Hepatic stellate cell (primary cell): ENCODE measurements at regions not wholly inside any gene's neighbourhood (a gene's known extent, or its start where the extent isn't known, plus 50 kb on each side); places are given as distances from the start of the nearest gene placed in this dataset.
"Not testable (repeated sequence)": the region's sequence is repeated elsewhere in the genome, so short reads cannot be mapped to it uniquely, and the experiment has no call there.

Source experiments
- DNase-seq: peaks from one replicate; pipeline ENCODE4 v3.0.0; 2011; ENCODE audit warnings: low spot score

- no peak for DNase-seq
These were observed 108.3 kb upstream of the CPSF6 start for GRCh38 chr12:69131077-69131476.

- no peak for DNase-seq
These were observed 102.3 kb upstream of the CPSF6 start for GRCh38 chr12:69136931-69137613.

GRCh38 chr12:69141074-69141473 lies 98.3 kb upstream of the CPSF6 start:
- no peak for DNase-seq

GRCh38 chr12:69149270-69149669 lies 90.1 kb upstream of the CPSF6 start:
- DNase-seq = no peak

- no peak for DNase-seq
These were observed 89.1 kb upstream of the CPSF6 start for GRCh38 chr12:69150083-69150795.

DNA sequence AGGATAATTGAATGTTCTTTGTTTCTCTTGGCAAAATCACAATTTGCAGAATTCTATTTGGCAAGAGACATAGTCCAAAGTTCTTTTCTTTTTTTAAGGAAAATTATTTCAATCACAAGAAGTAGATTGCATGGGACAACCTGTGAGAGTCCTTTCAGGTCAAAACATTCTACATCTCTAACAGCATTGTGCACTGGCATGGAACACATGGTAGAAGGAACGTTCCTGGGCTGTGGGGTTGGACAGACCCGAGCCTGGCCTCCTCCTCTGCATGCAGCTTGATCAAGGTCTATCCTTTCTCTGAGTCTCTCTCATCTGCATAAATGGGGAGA lies 88.6 kb upstream of the CPSF6 start:
- DNase-seq = no peak

DNA sequence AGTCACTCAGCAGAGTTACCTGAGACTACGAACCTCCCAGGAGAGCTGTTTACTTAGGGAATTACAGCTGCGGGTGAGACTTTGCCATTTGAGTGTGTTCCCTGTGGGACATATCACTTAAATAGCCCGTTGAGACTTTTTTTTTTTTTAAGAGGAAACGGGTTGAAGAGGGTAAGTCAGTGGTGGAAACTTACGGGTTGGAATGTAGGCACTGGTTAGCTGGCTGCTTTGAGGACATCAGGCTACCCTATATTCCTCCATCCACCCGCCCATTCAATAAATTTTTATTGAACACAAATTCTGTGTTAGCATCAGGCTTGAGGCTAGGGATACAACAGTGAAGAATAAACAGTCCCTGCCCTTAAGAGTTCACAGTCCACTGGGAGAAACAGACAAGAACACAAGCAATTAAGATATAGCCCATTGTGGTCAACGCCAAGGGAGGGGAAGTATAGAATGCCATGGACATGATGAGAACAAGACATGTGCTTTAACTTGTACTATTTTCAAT lies 88.1 kb upstream of the CPSF6 start:
- no peak for DNase-seq

GRCh38 chr12:69154585-69155363 lies 84.6 kb upstream of the CPSF6 start:
- peak; percentile 32 for DNase-seq

DNA sequence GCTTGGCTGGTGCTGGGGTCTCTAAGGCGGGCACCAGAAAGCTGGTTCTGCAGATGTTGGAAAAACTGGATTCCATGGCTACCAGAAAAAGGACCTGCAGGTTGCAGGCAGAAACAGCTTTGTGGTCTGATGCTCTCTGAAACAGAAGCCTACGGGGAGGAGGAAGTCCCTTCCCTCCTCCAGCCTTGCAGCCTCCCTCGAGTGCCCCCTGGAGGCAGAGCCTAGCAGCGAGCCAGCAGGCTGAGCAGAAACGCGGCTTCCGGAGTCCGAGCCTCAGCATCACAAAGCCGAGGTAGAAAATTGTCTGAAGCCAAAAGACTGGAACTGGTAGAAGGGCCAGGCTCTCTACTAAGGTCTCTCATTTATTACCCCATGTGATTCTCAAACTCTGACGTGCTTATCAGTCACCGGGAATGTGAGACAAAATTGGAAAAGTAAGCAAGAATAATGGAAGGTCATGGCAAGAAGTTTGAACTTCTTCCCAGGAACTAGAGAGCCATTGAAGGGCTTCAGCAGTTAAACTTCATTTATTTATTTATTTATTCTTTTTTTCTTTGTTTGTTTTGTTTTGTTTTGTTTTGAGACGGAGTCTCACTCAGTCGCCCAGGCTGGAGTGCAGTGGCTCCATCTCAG lies 82.2 kb upstream of the CPSF6 start:
- peak; percentile 72 for DNase-seq

GRCh38 chr12:69161829-69162228 lies 77.5 kb upstream of the CPSF6 start:
- DNase-seq = no peak

- no peak for DNase-seq
These were observed 75.5 kb upstream of the CPSF6 start for GRCh38 chr12:69163681-69164362.

DNA sequence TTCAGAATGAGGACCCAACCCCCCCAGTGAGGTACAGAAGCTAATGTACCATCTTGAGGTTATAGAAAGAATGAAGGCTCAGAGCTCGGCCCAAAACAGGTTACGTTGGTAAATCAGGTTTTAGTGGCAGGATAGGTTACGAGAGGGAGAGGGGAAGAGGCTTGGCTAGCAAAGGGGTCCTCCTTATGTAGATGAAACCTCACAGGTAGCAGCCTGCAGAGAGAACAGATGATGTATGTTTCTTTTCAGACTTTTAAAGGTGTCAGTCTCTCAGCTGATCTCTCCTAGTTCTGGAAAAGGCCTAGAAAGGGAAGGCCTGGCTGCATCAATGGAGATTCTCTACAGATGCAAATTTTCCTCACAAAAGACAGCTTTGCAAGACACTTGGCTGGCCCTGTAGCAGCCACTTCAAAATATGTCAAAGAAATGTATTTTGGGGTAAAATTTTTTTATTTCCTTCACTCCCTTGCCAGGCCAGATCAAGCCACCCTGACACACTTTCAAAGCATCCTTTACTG lies 71.7 kb upstream of the CPSF6 start:
- DNase-seq = no peak

DNA sequence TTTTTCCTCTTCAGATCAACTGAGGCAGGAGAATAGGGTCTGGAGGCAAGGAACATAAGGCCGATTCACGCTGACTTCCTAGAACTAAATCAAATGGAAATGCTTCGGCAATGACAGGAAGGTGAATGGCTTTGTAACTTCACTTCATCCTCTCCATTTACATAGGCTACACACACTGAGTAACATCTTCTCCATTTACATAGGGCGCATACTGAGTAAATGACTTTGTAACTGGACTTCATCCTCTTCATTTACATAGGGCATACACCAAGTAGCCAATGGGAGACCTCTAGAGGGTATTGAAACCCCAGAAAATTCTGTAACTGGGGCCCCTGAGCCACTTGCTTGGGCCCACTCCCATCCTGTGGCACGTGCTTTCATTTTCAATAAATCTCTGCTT lies 71.0 kb upstream of the CPSF6 start:
- DNase-seq = no peak

GRCh38 chr12:69168828-69169227 lies 70.5 kb upstream of the CPSF6 start:
- no peak for DNase-seq

GRCh38 chr12:69170293-69170692 lies 69.1 kb upstream of the CPSF6 start:
- DNase-seq = no peak

GRCh38 chr12:69171881-69172280 lies 67.5 kb upstream of the CPSF6 start:
- DNase-seq = no peak

GRCh38 chr12:69172491-69172890 lies 66.9 kb upstream of the CPSF6 start:
- no peak for DNase-seq

DNA sequence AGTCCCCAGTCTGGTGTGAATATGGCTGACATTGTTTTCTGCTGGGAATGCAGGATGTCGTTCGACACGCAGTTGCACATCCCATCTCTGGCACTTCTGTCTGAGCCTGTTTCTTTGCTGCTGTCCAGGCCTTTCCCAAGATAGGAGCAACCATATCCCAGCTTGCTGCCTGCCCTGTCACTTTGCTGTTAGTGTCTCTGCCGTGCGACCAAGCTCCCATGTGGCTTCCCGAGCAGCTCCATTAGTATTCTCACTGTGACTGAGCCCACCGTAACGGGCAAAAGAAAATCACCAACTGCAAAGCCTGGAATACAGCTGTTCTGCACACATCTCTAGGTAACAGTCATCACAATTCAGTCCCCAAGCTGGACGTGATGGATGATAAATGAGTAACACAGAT lies 66.0 kb upstream of the CPSF6 start:
- DNase-seq = no peak

- DNase-seq = no peak
These were observed 59.6 kb upstream of the CPSF6 start for GRCh38 chr12:69179786-69180185.

DNA sequence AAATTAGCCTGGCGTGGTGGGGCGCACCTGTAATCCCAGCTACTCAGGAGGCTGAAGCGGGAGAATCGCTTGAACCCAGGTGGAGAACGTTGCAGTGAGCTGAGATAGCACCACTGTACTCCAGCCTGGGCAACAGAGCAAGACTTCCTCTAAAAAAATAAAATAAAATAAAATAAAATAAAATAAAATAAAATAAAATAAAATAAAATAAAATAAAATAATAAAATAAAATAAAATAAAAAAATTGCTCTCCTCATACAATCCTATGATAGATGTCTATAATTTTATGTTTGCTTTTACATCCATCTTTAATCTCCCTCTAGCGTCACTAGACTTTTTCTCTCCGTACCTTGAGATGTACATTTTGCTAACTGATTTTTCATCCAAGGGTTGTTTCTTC lies 51.8 kb upstream of the CPSF6 start:
- not testable (repeated sequence) for DNase-seq

DNA sequence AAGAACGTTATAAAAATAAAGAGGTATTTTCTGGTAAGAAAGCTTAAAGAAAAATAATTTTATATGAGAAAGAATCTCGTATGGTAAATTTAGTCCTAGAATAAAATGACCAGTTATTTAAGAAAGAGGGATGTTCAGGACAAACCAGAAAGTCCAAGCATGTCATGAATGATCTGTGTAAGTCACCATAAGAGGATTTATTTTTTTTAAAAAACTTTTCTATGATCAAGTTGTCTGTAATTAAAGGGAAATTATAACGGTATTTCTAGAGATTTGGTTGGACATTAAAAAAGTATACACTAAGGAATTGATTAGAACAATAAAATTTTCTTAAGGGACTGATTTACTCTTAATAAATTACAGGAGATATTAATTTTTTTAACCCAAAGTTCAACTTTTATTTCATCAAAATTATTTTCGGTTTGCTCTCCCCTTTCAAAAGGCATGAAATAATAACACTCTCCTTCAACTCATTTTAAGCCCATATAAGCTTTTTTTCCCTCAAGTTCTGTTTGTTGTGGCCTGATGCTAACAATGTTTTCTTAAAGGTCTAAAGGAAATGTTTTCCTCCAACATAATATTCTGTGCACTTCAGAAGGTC lies 49.9 kb upstream of the CPSF6 start:
- no peak for DNase-seq
